IMR-90 (cell line): ENCODE measurements at regions not wholly inside any gene's neighbourhood (a gene's known extent, or its start where the extent isn't known, plus 50 kb on each side); places are given as distances from the start of the nearest gene placed in this dataset.

ENCODE experiments used
- ATAC-seq: fragments of 200-7000 bp; cut with Tn5 transposase; 2 replicates; pipeline ENCODE4 v1.9.1; 2020; ENCODE audit warnings: low read depth, mild to moderate bottlenecking, moderate library complexity
- BruUV-seq: library from RNA; stranded (reverse); fragments of 400-500 nt; replicated peaks from 2 replicates; lab custom pipeline; 2021; lab: Mats Ljungman, UMichigan
- CTCF ChIA-PET: fragments of 300-600 bp; formaldehyde crosslinking; extraction: SDS; loops from one replicate; lab custom pipeline; 2021; ENCODE audit warnings: antibody characterized with exemption; lab: Yijun Ruan, JAX
- POLR2A ChIA-PET: fragments of 300-600 bp; sonication (Branson Sonifier 250); formaldehyde crosslinking; loops from one replicate; lab custom pipeline; 2022; ENCODE audit warnings: antibody characterized with exemption; ENCODE audit not compliant: unreplicated experiment; lab: Charles Lee
- DNase-seq: peaks from one replicate; pipeline ENCODE4 v3.0.0; 2013
- H2AFZ ChIP-seq: replicated peaks from 2 replicates; pipeline ENCODE3; 2013; ENCODE audit warnings: low read length, mild to moderate bottlenecking; ENCODE audit not compliant: poor library complexity
- H2AK5ac ChIP-seq: 2 replicates; pipeline ENCODE4 v1.6.1; 2013; ENCODE audit warnings: low read depth, low read length, inconsistent platforms
- H2AK9ac ChIP-seq: replicated peaks from 2 replicates; pipeline ENCODE3; 2013; ENCODE audit warnings: mild to moderate bottlenecking, low read depth, low read length, moderate library complexity; ENCODE audit not compliant: poor library complexity
- H2BK120ac ChIP-seq: 2 replicates; pipeline ENCODE4 v1.6.1; 2013; ENCODE audit warnings: low read depth, low read length, inconsistent platforms
- H2BK15ac ChIP-seq: 3 replicates; pipeline ENCODE4 v1.6.1; 2013; ENCODE audit warnings: low read depth, low read length, inconsistent platforms
- H2BK20ac ChIP-seq: 2 replicates; pipeline ENCODE4 v1.6.1; 2013; ENCODE audit warnings: low read depth, mild to moderate bottlenecking, inconsistent platforms, low read length, moderate library complexity
- H2BK5ac ChIP-seq: 2 replicates; pipeline ENCODE4 v1.6.1; 2013; ENCODE audit warnings: mild to moderate bottlenecking, low read depth, low read length, inconsistent platforms; ENCODE audit not compliant: poor library complexity, severe bottlenecking
- H3K14ac ChIP-seq: replicated peaks from 2 replicates; pipeline ENCODE4 v1.6.1; 2013; ENCODE audit warnings: low read depth, low read length, inconsistent platforms
- H3K18ac ChIP-seq: 2 replicates; pipeline ENCODE4 v1.6.1; 2013; ENCODE audit warnings: low read depth, low read length, control low read depth
- H3K23ac ChIP-seq: 2 replicates; pipeline ENCODE4 v1.6.1; 2013; ENCODE audit warnings: low read depth, low read length, inconsistent platforms
- H3K27ac ChIP-seq: 2 replicates; pipeline ENCODE4 v1.5.1; 2013; ENCODE audit warnings: mild to moderate bottlenecking, control low read depth, low read length; ENCODE audit not compliant: insufficient read depth
- H3K27me3 ChIP-seq: 2 replicates; pipeline ENCODE4 v1.6.1; 2013; ENCODE audit warnings: low read length; ENCODE audit not compliant: control insufficient read depth, insufficient read depth
- H3K36me3 ChIP-seq: 2 replicates; pipeline ENCODE4 v1.6.1; 2013; ENCODE audit warnings: low read length, mixed read lengths; ENCODE audit not compliant: control insufficient read depth, insufficient read depth
- H3K4ac ChIP-seq: 2 replicates; pipeline ENCODE4 v1.6.1; 2013; ENCODE audit warnings: low read depth, low read length, inconsistent platforms
- H3K4me1 ChIP-seq: 2 replicates; pipeline ENCODE4 v1.6.1; 2013; ENCODE audit warnings: low read length, mixed read lengths; ENCODE audit not compliant: control insufficient read depth, insufficient read depth
- H3K4me2 ChIP-seq: 2 replicates; pipeline ENCODE4 v1.6.1; 2013; ENCODE audit warnings: low read depth, mild to moderate bottlenecking, control low read depth, low read length, moderate library complexity
- H3K4me3 ChIP-seq: 2 replicates; pipeline ENCODE4 v1.5.1; 2013; ENCODE audit warnings: low read depth, mild to moderate bottlenecking, control low read depth, low read length, moderate library complexity; ENCODE audit not compliant: insufficient read depth
- H3K56ac ChIP-seq: 2 replicates; pipeline ENCODE4 v1.6.1; 2013; ENCODE audit warnings: low read length, inconsistent platforms; ENCODE audit not compliant: insufficient read depth; ENCODE audit errors: extremely low read depth
- H3K79me1 ChIP-seq, 2 experiments: 2 replicates each; pipeline ENCODE4 v1.6.1; 2013; ENCODE audit warnings: low read length in 2 of 2, inconsistent platforms in 1 of 2, low read depth in 1 of 2
- H3K9ac ChIP-seq: 2 replicates; pipeline ENCODE4 v1.6.1; 2013; ENCODE audit warnings: low read depth, low read length, control low read depth
- H3K9me1 ChIP-seq: 2 replicates; pipeline ENCODE4 v1.6.1; 2013; ENCODE audit warnings: low read length, inconsistent platforms; ENCODE audit not compliant: insufficient read depth
- H3K9me3 ChIP-seq: 2 replicates; pipeline ENCODE4 v1.6.1; 2013; ENCODE audit warnings: low read length; ENCODE audit not compliant: control insufficient read depth, insufficient read depth
- H4K20me1 ChIP-seq: 2 replicates; pipeline ENCODE4 v1.6.1; 2013; ENCODE audit warnings: low read length, inconsistent platforms; ENCODE audit not compliant: insufficient read depth
- H4K5ac ChIP-seq: 2 replicates; pipeline ENCODE4 v1.6.1; 2013; ENCODE audit warnings: mild to moderate bottlenecking, low read depth, low read length, control low read depth
- H4K8ac ChIP-seq, 2 experiments: 2 replicates each; pipeline ENCODE4 v1.6.1; 2013; ENCODE audit warnings: low read depth in 2 of 2, low read length in 2 of 2, control low read depth in 1 of 2, inconsistent platforms in 1 of 2
- H4K91ac ChIP-seq: 2 replicates; pipeline ENCODE4 v1.6.1; 2013; ENCODE audit warnings: low read depth, low read length, inconsistent platforms; ENCODE audit not compliant: insufficient read depth
- BHLHE40 ChIP-seq: fragments of 150-350 bp; IDR thresholded peaks from 2 replicates; pipeline ENCODE4 v1.6.1; 2016; ENCODE audit warnings: mild to moderate bottlenecking, low read depth, low read length
- CEBPB ChIP-seq: IDR thresholded peaks from 2 replicates; pipeline ENCODE4 v1.6.1; 2012; ENCODE audit warnings: low read depth, low read length, improper control_type of control experiment
- CHD1 ChIP-seq: IDR thresholded peaks from 2 replicates; pipeline ENCODE4 v1.6.1; 2012; ENCODE audit warnings: low read depth, low read length, improper control_type of control experiment
- ELK1 ChIP-seq: fragments of 150-350 bp; IDR thresholded peaks from 2 replicates; pipeline ENCODE4 v1.6.1; 2016; ENCODE audit warnings: low read depth, mild to moderate bottlenecking, low read length, moderate library complexity, borderline replicate concordance
- MAFK ChIP-seq: IDR thresholded peaks from 2 replicates; pipeline ENCODE4 v1.6.1; 2012; ENCODE audit warnings: low read depth, low read length, improper control_type of control experiment
- RAD21 ChIP-seq: IDR thresholded peaks from 2 replicates; pipeline ENCODE4 v1.6.1; 2012; ENCODE audit warnings: low read length, improper control_type of control experiment
- RCOR1 ChIP-seq: IDR thresholded peaks from 2 replicates; pipeline ENCODE4 v1.6.1; 2012; ENCODE audit warnings: mild to moderate bottlenecking, low read length, improper control_type of control experiment; ENCODE audit not compliant: insufficient replicate concordance
- SMC3 ChIP-seq: fragments of 150-350 bp; IDR thresholded peaks from 2 replicates; pipeline ENCODE4 v1.6.1; 2016; ENCODE audit warnings: low read depth, mild to moderate bottlenecking, antibody characterized with exemption, low read length, moderate library complexity
- WGBS, 2 experiments: methylation state at CpG; one replicate each; pipeline versions ENCODE4 v1.1.5 to v1.1.7; 2013; ENCODE audit warnings: missing lambda C conversion rate in 2 of 2; ENCODE audit not compliant: insufficient read length in 1 of 2; ENCODE audit errors: extremely low coverage in 2 of 2; 5-methylcytosine and 5-hydroxymethylcytosine counted together
- dilution Hi-C: fragments of 300-500 bp; cut with HindIII; formaldehyde crosslinking; loops from one replicate; pipeline ENCODE4 v1.14.3; 2018; ENCODE audit warnings: low sequenced_read_pairs; ENCODE audit not compliant: unreplicated experiment
- in situ Hi-C: fragments of 300-500 bp; cut with MboI; formaldehyde crosslinking; loops from 3 replicates; pipeline ENCODE4 v1.14.3; 2019; ENCODE audit warnings: low sequenced_read_pairs, inconsistent platforms, mixed read lengths
- intact Hi-C: fragments of 100-400 bp; cut with micrococcal nuclease; formaldehyde crosslinking; loops from 2 replicates; pipeline ENCODE4 v1.10.0; 2022
- TF ChIP-seq, protein P1 (sequence below): fragments of 150-350 bp; IDR thresholded peaks from 2 replicates; pipeline ENCODE4 v1.6.1; 2017; ENCODE audit warnings: mild to moderate bottlenecking, antibody characterized with exemption, low read length, low read depth

- H3K4me2 ChIP-seq = no peak overlapping the region
- H3K18ac ChIP-seq = no peak overlapping the region
- intact Hi-C loops = no loop called here
- ChIA-PET CTCF (interaction anchor here (1.5 kb wide), 1 partner anchor 227 kb away, joined by 3 read pairs; no protein-coding TSS in a partner anchor), POLR2A (no interaction called here)
- no peaks in the 10 kb centered on the region for H3K9me1 ChIP-seq
- no peaks in the 10 kb centered on the region for H4K20me1 ChIP-seq
- H4K91ac ChIP-seq = no peak overlapping the region
- no peak overlapping the region for H2BK20ac ChIP-seq
- no peaks in the 10 kb centered on the region for H3K36me3 ChIP-seq
- H2BK5ac ChIP-seq = no peak overlapping the region
- no peak overlapping the region for H2BK120ac ChIP-seq
- no peak overlapping the region for H3K56ac ChIP-seq
- H3K79me1 ChIP-seq = no peaks in the 10 kb centered on the region
- no peak overlapping the region for H2AK9ac ChIP-seq
- H2BK15ac ChIP-seq = no peak overlapping the region
- no peak overlapping the region for H3K9ac ChIP-seq
- no peak overlapping the region for H4K5ac ChIP-seq
- H3K14ac ChIP-seq = no peak overlapping the region
- dilution Hi-C loops = no loop called here
- BruUV-seq = no TSS peak
- DNase-seq (no peak), ATAC-seq (no peak)
- H3K4me1 ChIP-seq = peaks cover 9% of the 10 kb centered on the region
- H3K4ac ChIP-seq = no peak overlapping the region
- H2AK5ac ChIP-seq = no peak overlapping the region; the same call in 1 of the 2 replicates
- peaks cover 11% of the 10 kb centered on the region; the same call in 1 of the 2 replicates for H3K9me3 ChIP-seq
- no peak overlapping the region for H3K27ac ChIP-seq
- H2AFZ ChIP-seq = no peak overlapping the region
- H4K8ac ChIP-seq = no peak overlapping the region
- in situ Hi-C loops = no loop called here
- no peak for TF ChIP-seq ELK1
- TF ChIP-seq RAD21 = no peak
- TF ChIP-seq SMC3 = no peak
- no peak for TF ChIP-seq RCOR1
- TF ChIP-seq, protein P1, sequence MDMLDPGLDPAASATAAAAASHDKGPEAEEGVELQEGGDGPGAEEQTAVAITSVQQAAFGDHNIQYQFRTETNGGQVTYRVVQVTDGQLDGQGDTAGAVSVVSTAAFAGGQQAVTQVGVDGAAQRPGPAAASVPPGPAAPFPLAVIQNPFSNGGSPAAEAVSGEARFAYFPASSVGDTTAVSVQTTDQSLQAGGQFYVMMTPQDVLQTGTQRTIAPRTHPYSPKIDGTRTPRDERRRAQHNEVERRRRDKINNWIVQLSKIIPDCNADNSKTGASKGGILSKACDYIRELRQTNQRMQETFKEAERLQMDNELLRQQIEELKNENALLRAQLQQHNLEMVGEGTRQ = no peak
- no peak for TF ChIP-seq BHLHE40
- no peak for TF ChIP-seq MAFK
- no peak for TF ChIP-seq CEBPB
- no peak for TF ChIP-seq CHD1
- WGBS, 2 experiments = no CpG with 5 or more reads among the region's 1 CpG
- no peak overlapping the region for H3K23ac ChIP-seq
- no peaks in the 10 kb centered on the region for H3K27me3 ChIP-seq
- H3K4me3 ChIP-seq = no peak overlapping the region
Measured at GRCh38 chr11:23767576-23767975, 729.3 kb upstream of the LUZP2 start.
